HG02943 (cell line): ENCODE measurements at regions not wholly inside any gene's neighbourhood (a gene's known extent, or its start where the extent isn't known, plus 50 kb on each side); places are given as distances from the start of the nearest gene placed in this dataset.
"Not testable (repeated sequence)": the region's sequence is repeated elsewhere in the genome, so short reads cannot be mapped to it uniquely, and the experiment has no call there.

Experiments used
- ATAC-seq: cut with Tn5 transposase; IDR thresholded peaks from one replicate; pipeline ENCODE4 v1.9.1; 2021; ENCODE audit warnings: mild to moderate bottlenecking, low read depth, moderate library complexity; ENCODE audit not compliant: unreplicated experiment

DNA sequence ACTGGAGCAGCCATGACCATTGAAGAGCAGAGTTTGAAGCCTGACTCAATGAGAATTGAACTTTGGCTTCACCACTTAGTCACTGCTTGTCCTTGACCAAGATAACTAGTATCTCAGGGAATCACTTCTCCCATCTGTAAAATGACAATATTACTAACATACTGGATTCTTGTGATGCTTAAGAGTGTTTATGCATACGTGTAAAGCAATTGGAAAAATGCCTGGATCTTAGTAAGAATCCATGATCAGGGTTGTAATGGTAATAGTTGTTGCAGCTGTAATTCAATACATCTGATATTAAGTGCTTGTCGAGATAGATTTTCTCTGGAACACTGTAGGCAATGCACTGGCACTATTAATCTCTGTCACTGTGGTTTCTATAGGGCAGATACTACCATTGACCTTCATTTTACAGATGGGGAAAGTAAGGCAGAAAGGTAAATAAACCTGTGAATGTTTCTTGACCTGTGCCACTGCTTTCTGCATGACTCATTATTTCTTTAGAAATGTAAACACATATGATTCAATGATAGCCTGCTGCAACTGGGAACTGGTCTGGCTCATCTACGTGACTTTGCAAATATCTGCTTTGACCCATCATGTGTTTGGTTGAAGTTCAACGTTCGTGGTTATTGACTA lies 662.5 kb downstream of the PLA2G4A start:
- no peak for ATAC-seq

DNA sequence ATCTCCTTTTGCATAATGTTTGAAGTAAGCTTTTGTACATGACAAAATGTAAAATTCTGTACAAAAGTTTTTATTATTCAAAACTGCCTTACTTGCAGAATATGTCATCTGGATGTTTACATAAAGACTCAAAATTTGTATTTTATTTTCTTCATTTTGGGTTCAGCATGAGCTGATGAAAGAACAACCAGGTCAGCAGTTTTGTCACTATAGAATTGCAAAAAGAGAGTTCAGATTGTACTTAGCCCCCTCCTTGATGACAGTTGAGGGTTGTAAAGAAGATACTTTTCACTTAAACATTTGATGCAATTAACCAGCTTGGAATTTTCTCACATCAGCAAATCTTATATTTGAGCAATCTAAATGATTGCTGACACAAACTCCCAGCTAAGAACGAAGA lies 669.3 kb downstream of the PLA2G4A start:
- no peak for ATAC-seq

GRCh38 chr1:187504779-187505178 lies 676.0 kb downstream of the PLA2G4A start:
- ATAC-seq, result no peak

DNA sequence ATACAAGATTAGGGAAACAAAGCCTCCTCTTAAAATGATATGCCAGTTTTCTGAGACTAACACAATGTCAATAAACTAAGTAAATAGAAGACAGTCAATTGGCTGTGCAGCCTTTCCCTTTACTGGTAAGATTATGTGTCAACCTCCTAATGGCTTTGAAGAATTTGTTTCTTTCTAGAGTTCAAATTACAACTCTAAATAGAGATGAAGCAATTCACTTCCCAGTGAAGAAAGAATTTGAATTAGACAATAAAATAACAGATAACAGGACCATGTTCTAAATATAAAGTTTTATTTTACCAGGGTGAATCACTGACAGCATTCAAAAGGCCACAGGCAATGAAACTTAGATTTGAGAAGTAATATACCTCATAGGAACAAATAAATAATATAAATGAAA lies 680.3 kb downstream of the PLA2G4A start:
- ATAC-seq, result no peak

- no peak for ATAC-seq
Measured at GRCh38 chr1:187513190-187513589, 684.4 kb downstream of the PLA2G4A start.

GRCh38 chr1:187514110-187514509 lies 685.4 kb downstream of the PLA2G4A start:
- no peak for ATAC-seq

DNA sequence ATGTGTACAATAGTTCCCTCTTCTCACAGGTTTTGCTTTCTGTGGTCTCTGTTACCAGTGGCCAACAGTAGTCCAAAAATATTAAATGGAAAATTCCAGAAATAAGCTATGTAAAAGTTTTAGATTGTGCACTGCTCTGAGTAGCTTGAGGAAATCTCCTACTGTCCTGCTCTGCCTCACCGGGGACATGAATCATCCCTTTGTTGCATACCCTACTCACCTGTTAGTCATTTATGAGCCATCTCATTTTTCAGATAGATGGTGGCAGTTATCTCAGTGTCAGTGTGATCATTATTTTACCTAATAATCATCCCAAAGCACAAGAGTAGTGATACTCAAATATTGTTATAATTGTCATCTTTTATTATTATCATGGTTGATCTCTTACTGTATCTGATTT lies 688.1 kb downstream of the PLA2G4A start:
- ATAC-seq, result no peak

DNA sequence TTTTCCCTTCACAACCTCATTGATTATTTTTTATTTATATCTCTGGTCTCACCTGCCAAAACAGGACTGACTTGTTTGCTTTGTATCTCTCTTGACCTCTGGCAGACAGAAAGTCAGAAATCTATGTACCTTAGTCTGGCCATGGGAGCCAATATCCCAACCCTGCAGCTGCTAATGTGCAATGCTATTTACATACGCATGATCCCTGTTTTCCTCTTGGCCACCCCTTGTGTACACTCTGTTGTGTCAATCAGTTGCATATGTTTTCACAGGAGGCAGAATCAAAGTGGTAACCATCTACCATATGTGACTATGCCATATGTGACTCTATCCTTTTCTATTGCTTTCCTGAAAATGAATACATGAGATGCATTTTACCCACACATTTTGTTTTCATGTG lies 688.8 kb downstream of the PLA2G4A start:
- ATAC-seq, result no peak

DNA sequence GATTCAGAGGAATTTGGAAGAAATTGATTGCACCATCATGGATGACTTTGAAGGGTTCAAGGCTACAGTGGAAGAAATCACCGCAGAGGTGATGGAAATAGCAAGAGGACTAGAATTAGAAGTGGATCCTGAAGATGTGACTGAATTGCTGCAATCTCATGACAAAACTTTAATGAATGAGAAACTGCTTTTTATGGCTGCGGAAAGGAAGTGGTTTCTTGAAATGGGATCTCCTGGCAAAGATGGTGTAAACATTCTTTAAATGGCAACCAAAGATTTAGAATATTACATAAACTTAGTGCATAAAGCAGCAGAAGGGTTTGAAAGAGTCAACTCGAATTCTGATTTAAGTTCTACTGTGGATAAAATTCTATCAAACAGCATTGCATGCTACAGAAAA lies 698.6 kb downstream of the PLA2G4A start:
- ATAC-seq, result no peak

DNA sequence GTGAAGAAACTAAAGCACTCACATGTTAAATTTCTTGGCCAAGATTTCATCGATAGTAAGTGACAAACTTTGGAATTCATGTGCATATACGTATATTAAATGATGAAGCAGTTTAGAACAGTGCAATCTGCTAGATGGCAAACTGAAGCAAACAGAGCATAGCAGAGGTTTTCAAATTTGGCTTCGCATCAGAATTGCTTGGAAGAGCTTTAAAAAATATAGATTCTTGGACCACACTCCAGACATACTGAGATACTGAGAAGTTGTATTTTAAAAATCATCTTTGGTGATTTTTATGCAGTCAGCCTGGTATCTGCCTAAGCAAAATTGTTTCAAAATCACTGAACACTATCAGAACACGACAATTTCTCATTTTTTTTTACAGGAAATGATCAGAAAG lies 709.2 kb downstream of the PLA2G4A start:
- no peak for ATAC-seq

DNA sequence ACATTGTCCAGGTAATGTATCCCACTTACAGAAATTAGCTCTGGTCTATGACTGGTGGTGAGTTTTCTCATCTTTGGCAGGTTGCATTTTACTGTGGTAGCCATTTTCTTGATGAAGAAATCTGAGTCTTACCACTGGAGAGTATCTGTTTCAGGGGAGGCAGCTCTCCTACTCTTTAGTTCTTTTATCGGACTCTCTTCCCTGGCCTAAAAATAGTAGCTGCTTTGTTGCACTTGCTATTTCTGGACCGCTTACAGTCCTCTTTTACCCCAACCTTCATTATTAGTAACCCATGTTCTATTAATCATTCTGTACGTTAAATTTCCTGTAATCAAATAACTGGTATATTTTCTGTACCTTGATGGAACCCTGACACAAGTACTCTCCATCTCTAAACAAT lies 720.8 kb downstream of the PLA2G4A start:
- no peak for ATAC-seq

DNA sequence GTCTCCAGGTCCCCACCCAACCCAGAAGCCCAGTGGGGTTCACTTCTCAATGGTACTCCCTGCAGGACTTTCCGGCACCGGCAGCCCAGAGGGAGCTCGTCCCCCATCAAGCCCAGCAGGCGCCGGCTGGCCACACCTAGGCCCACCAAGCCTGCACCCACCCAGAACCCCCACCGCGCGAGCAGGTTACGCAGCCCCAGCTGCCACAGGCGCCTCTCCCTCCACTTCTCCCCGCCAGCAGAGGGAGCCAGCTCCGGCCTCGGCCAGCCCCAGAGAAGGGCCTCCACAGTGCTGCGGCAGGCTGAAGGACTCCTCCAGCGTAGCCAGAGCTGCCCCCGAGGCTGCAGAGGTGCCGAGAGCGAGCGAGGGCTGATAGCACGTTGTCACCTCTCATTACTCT lies 722.3 kb downstream of the PLA2G4A start:
- ATAC-seq, result no peak

DNA sequence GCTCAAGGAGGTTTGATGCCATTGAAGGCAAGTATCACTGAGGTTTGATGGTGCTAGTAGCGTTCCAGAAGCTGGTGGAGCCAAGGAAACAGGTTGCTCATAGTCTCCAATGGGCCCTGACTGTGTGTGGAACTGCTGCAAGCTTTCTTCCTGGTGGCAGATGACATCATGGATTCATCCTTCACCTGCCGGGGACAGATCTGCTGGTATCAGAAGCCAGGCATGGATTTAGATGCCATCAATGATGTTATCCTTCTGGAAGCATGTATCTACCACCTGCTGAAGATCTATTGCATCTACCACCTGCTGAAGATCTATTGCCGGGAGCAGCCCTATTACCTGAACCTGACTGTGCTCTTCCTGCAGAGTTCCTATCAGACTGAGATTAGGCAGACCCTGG lies 734.4 kb downstream of the PLA2G4A start:
- no peak for ATAC-seq

GRCh38 chr1:187566354-187566753 lies 737.6 kb downstream of the PLA2G4A start:
- no peak for ATAC-seq

DNA sequence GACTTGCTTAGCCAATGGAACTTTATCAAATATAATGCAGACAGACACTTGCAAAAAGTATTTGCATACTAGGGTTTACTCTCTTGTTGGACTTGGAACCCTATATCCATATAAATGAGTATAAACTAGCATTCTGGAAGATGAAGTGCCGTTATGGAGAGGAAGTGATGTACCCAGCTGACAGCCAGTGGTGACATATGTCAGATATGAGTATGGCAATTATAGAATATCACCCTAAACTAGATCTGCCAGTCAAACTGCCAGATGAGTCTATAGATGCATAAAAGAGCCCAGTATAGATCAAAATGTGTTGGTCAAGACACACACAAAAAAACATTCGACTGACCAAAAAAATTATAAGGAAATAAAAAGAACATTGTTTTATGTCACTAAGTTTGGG lies 739.3 kb downstream of the PLA2G4A start:
- ATAC-seq, result no peak

DNA sequence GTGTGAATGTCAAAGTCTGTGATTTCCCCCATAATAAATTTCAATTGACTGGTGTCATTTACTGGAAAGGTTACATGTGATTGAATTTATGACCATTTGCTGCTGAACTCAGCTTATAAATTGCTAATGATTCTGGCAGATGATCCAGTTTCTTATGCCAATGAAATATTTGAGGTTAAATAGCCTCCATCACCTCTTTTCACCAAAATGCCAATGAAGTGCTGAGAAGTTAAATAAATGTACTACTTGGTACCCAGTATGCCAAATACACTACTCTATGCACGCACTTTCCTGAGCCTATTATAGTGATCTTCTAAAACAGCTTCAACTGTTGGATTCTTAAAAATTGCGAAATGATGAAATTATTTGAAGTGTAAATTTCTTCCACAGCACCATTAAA lies 741.4 kb downstream of the PLA2G4A start:
- no peak for ATAC-seq

- no peak for ATAC-seq
Measured at GRCh38 chr1:187577610-187578009, 748.9 kb downstream of the PLA2G4A start.

GRCh38 chr1:187588917-187589316 lies 760.2 kb downstream of the PLA2G4A start:
- no peak for ATAC-seq

DNA sequence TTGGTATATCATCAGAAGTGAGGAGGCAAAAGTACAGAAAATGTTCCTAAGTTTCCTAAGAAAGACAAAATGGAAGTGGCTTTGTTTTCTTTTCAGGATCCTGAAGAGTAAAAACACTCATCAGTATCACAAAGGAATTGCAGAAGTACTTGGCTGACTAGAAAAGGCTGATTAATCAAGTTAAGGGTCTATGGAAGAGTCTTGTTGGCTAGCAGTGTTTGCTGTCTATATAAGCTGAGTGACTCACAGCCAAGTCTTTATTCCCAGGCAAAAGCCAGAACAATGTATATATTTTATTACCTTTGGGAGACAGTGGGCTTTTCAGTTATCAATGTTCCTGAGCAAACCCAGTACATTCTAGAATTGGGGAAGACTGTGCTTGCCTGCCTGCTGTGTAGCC lies 777.0 kb downstream of the PLA2G4A start:
- no peak for ATAC-seq

DNA sequence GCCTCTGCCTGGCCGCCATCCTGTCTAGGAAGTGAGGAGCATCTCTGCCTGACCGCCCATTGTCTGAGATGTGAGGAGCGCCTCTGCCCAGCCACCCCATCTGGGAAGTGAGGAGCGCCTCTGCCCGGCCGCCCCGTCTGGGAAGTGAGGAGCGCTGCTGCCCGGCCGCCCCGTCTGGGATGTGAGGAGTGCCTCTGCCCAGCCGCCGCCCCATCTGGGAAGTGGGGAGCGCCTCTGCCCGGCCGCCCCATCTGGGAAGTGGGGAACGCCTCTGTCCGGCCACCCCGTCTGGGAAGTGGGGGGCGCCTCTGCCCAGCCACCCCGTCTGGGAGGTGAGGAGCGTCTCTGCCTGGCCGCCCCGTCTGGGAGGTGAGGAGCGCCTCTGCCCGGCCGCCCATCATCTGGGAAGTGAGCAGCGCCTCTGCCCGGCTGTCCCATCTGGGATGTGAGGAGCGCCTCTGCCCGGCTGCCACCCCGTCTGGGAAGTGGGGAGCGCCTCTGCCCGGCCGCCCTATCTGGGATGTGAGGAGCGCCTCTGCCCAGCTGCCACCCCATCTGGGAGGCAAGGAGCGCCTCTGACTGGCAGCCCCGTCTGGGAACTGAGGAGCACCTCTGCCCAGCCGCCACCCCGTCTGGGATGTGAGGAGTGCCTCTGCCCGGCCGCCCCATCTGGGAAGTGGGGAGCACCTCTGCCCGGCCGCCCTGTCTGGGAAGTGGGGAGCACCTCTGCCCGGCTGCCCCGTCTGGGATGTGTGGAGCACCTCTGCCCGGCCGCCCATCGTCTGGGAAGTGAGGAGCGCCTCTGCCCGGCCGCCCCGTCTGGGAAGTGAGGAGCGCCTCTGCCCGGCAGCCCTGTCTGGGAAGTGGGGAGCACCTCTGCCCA lies 787.3 kb downstream of the PLA2G4A start:
- ATAC-seq, result not testable (repeated sequence)

- ATAC-seq, result not testable (repeated sequence)
Measured at GRCh38 chr1:187616830-187617229, 788.1 kb downstream of the PLA2G4A start.

- no peak for ATAC-seq
Measured at GRCh38 chr1:187617776-187618175, 789.0 kb downstream of the PLA2G4A start.
